Fibroblast of pulmonary artery (primary cell): ENCODE measurements at regions not wholly inside any gene's neighbourhood (a gene's known extent, or its start where the extent isn't known, plus 50 kb on each side); places are given as distances from the start of the nearest gene placed in this dataset.

Experiments used
- DNase-seq: peaks from one replicate; pipeline ENCODE4 v3.0.0-alpha.2; 2010; ENCODE audit warnings: low read depth
- H3K4me3 ChIP-seq: replicated peaks from 2 replicates; pipeline ENCODE4 v1.5.1; 2011; ENCODE audit warnings: low read depth, mild to moderate bottlenecking, control low read depth, low read length, moderate library complexity
- CTCF ChIP-seq: IDR thresholded peaks from 2 replicates; pipeline ENCODE4 v1.5.1; 2011; ENCODE audit warnings: mild to moderate bottlenecking, control low read depth, low read length, inconsistent platforms; ENCODE audit errors: missing control alignments

GRCh38 chr11:116301141-116301540, 471.6 kb downstream of the BUD13 start:
- no peak for TF ChIP-seq CTCF
- DNase-seq: no peak
- H3K4me3 ChIP-seq: no peak overlapping the region

GRCh38 chr11:116300232-116300631, 472.6 kb downstream of the BUD13 start:
- no peak for DNase-seq
- H3K4me3 ChIP-seq: no peak overlapping the region
- TF ChIP-seq CTCF: no peak

- TF ChIP-seq CTCF: no peak
- DNase-seq: peak; percentile 4
- no peak overlapping the region for H3K4me3 ChIP-seq
These were observed 478.2 kb downstream of the BUD13 start for GRCh38 chr11:116294630-116295029.

GRCh38 chr11:116287866-116288265, 484.9 kb downstream of the BUD13 start:
- DNase-seq: no peak
- H3K4me3 ChIP-seq: no peak overlapping the region
- TF ChIP-seq CTCF: no peak

- no peak for DNase-seq
- no peak overlapping the region for H3K4me3 ChIP-seq
- no peak for TF ChIP-seq CTCF
These were observed 487.8 kb downstream of the BUD13 start for GRCh38 chr11:116285026-116285425.

- H3K4me3 ChIP-seq: no peak overlapping the region
- TF ChIP-seq CTCF: no peak
- DNase-seq: no peak
These were observed 489.5 kb downstream of the BUD13 start for GRCh38 chr11:116283300-116283699.

GRCh38 chr11:116282481-116282880, 490.3 kb downstream of the BUD13 start:
- H3K4me3 ChIP-seq: no peak overlapping the region
- no peak for TF ChIP-seq CTCF
- no peak for DNase-seq
